Liver (tissue), 8 donors: ENCODE measurements at regions not wholly inside any gene's neighbourhood (a gene's known extent, or its start where the extent isn't known, plus 50 kb on each side); places are given as distances from the start of the nearest gene placed in this dataset.

Experiments
- DNase-seq: peaks from one replicate; pipeline ENCODE4 v3.0.0-alpha.2; 2017; ENCODE audit warnings: low spot score
- H3K27ac ChIP-seq, 2 donors: one replicate each; pipeline ENCODE4 v1.7.0; 2013; ENCODE audit warnings: inconsistent platforms in 2 of 2, low read length in 2 of 2, control low read depth in 1 of 2, low read depth in 1 of 2, mild to moderate bottlenecking in 1 of 2
- H3K27me3 ChIP-seq, 4 donors: one replicate each; pipeline versions ENCODE4 v1.6.1 to v1.7.0; 2013; ENCODE audit warnings: low read length in 3 of 4, inconsistent platforms in 1 of 4, mild to moderate bottlenecking in 1 of 4, moderate library complexity in 1 of 4; ENCODE audit not compliant: control insufficient read depth in 4 of 4, insufficient read depth in 4 of 4
- H3K36me3 ChIP-seq, 4 donors: one replicate each; pipeline versions ENCODE4 v1.6.1 to v1.7.0; 2013; ENCODE audit warnings: low read length in 3 of 4, mild to moderate bottlenecking in 3 of 4, low read depth in 1 of 4, moderate library complexity in 1 of 4; ENCODE audit not compliant: control insufficient read depth in 4 of 4, insufficient read depth in 3 of 4
- H3K4me1 ChIP-seq, 4 donors: one replicate each; pipeline versions ENCODE4 v1.6.1 to v1.7.0; 2013; ENCODE audit warnings: low read length in 3 of 4, mild to moderate bottlenecking in 3 of 4, moderate library complexity in 1 of 4; ENCODE audit not compliant: control insufficient read depth in 4 of 4, insufficient read depth in 4 of 4
- H3K4me3 ChIP-seq, 3 donors: one replicate each; pipeline versions ENCODE4 v1.6.1 to v1.7.0; 2013; ENCODE audit warnings: low read length in 3 of 3, control low read depth in 1 of 3, low read depth in 1 of 3, mild to moderate bottlenecking in 1 of 3
- H3K9ac ChIP-seq, 2 donors: one replicate each; pipeline ENCODE4 v1.7.0; 2013; ENCODE audit warnings: low read length in 2 of 2, mild to moderate bottlenecking in 2 of 2, moderate library complexity in 2 of 2, control low read depth in 1 of 2, low read depth in 1 of 2
- H3K9me3 ChIP-seq, 4 donors: one replicate each; pipeline versions ENCODE4 v1.6.1 to v1.7.0; 2013; ENCODE audit warnings: low read length in 3 of 4; ENCODE audit not compliant: control insufficient read depth in 4 of 4
- ATF3 ChIP-seq: IDR thresholded peaks from 2 replicates; pipeline ENCODE4 v1.6.1; 2016; ENCODE audit warnings: antibody characterized with exemption
- EGR1 ChIP-seq, 2 donors: IDR thresholded peaks; 2 replicates each; pipeline ENCODE4 v1.6.1; 2016 to 2018; ENCODE audit warnings: antibody characterized with exemption in 2 of 2, low read depth in 2 of 2
- FOXA1 ChIP-seq: IDR thresholded peaks from 2 replicates; pipeline ENCODE4 v1.6.1; 2016; ENCODE audit warnings: antibody characterized with exemption
- FOXA2 ChIP-seq: IDR thresholded peaks from 2 replicates; pipeline ENCODE4 v1.6.1; 2016; ENCODE audit warnings: antibody characterized with exemption
- GABPA ChIP-seq, 2 donors: IDR thresholded peaks in 1 of 2; conservative IDR thresholded peaks in 1 of 2; 2 replicates each; pipeline ENCODE4 v1.6.1; 2016; ENCODE audit warnings: antibody characterized with exemption in 2 of 2, mild to moderate bottlenecking in 1 of 2, moderate library complexity in 1 of 2
- HNF4A ChIP-seq, 2 donors: conservative IDR thresholded peaks; 2 replicates each; pipeline ENCODE4 v1.6.1; 2016; ENCODE audit warnings: antibody characterized with exemption in 2 of 2, mild to moderate bottlenecking in 2 of 2
- HNF4G ChIP-seq: IDR thresholded peaks from 2 replicates; pipeline ENCODE4 v1.6.1; 2016; ENCODE audit warnings: antibody characterized with exemption
- JUND ChIP-seq, 2 donors: IDR thresholded peaks; 2 replicates each; pipeline ENCODE4 v1.6.1; 2016; ENCODE audit warnings: antibody characterized with exemption in 2 of 2
- NR2F2 ChIP-seq: IDR thresholded peaks from 2 replicates; pipeline ENCODE4 v1.6.1; 2016; ENCODE audit warnings: antibody characterized with exemption
- RAD21 ChIP-seq, 2 donors: IDR thresholded peaks; 2 replicates each; pipeline ENCODE4 v1.6.1; 2016; ENCODE audit warnings: antibody characterized with exemption in 2 of 2, mild to moderate bottlenecking in 2 of 2
- SP1 ChIP-seq: IDR thresholded peaks from 2 replicates; pipeline ENCODE4 v1.6.1; 2018; ENCODE audit warnings: antibody characterized with exemption, mild to moderate bottlenecking
- TAF1 ChIP-seq: conservative IDR thresholded peaks from 2 replicates; pipeline ENCODE4 v1.6.1; 2016; ENCODE audit warnings: antibody characterized with exemption, mild to moderate bottlenecking
- YY1 ChIP-seq: IDR thresholded peaks from 2 replicates; pipeline ENCODE4 v1.6.1; 2016; ENCODE audit warnings: antibody characterized with exemption, mild to moderate bottlenecking
- ZBTB33 ChIP-seq: IDR thresholded peaks from 2 replicates; pipeline ENCODE4 v1.6.1; 2016; ENCODE audit warnings: antibody characterized with exemption
- WGBS: extraction: QIAGEN DNeasy Blood & Tissue Kit; methylation state at CpG from one replicate; pipeline ENCODE4 v1.1.7; 2013; 5-methylcytosine and 5-hydroxymethylcytosine counted together
- TF ChIP-seq, protein P1 (sequence below): fragments of 150-350 bp; IDR thresholded peaks from 2 replicates; pipeline ENCODE4 v1.5.1; 2017; ENCODE audit warnings: improper control_type of control experiment, low read depth, low read length; ENCODE audit not compliant: missing input control
- TF ChIP-seq, protein P2 (sequence below): IDR thresholded peaks from 2 replicates; pipeline ENCODE4 v1.6.1; 2016; ENCODE audit warnings: antibody characterized with exemption
- donor health status: healthy.
- donor health status: healthy.
- donor health status: healthy.
- donor health status: healthy.
- donor health status: healthy.

- Histone ChIP-seq H3K9ac (no peak overlapping the region), H3K27me3 (no peaks in the 10 kb centered on the region), H3K4me1 (no peaks in the 10 kb centered on the region), H3K9me3 (no peaks in the 10 kb centered on the region), H3K27ac (no peak overlapping the region), H3K36me3 (no peaks in the 10 kb centered on the region), H3K4me3 (no peak overlapping the region)
- no peak for TF ChIP-seq FOXA2
- no peak for DNase-seq
- WGBS, result 82% methylated on average over 1 of the region's 1 CpG
Measured at GRCh38 chr10:64115471-64115870, 594.3 kb downstream of the REEP3 start.

- TF ChIP-seq, protein P1, sequence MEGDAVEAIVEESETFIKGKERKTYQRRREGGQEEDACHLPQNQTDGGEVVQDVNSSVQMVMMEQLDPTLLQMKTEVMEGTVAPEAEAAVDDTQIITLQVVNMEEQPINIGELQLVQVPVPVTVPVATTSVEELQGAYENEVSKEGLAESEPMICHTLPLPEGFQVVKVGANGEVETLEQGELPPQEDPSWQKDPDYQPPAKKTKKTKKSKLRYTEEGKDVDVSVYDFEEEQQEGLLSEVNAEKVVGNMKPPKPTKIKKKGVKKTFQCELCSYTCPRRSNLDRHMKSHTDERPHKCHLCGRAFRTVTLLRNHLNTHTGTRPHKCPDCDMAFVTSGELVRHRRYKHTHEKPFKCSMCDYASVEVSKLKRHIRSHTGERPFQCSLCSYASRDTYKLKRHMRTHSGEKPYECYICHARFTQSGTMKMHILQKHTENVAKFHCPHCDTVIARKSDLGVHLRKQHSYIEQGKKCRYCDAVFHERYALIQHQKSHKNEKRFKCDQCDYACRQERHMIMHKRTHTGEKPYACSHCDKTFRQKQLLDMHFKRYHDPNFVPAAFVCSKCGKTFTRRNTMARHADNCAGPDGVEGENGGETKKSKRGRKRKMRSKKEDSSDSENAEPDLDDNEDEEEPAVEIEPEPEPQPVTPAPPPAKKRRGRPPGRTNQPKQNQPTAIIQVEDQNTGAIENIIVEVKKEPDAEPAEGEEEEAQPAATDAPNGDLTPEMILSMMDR, result peak; percentile 47
- no peak for TF ChIP-seq FOXA2
- peak; percentile 74 to 81 for TF ChIP-seq RAD21 (IDR thresholded peaks at IDR 0.05)
- TF ChIP-seq HNF4A (conservative IDR thresholded peaks at IDR 0.05), result no peak
- H3K4me1 ChIP-seq, result no peaks in the 10 kb centered on the region
- H3K27me3 ChIP-seq, result no peaks in the 10 kb centered on the region
- no peak overlapping the region for H3K9ac ChIP-seq
- WGBS, result 60% methylated on average over 4 of the region's 4 CpGs
- no peaks in the 10 kb centered on the region for H3K36me3 ChIP-seq
- no peak overlapping the region for H3K4me3 ChIP-seq
- H3K9me3 ChIP-seq, result no peaks in the 10 kb centered on the region
- DNase-seq, result no peak
- no peak overlapping the region for H3K27ac ChIP-seq
Measured at GRCh38 chr10:64115908-64116643, 594.9 kb downstream of the REEP3 start.

- Histone ChIP-seq H3K9me3 (no peaks in the 10 kb centered on the region), H3K27me3 (no peaks in the 10 kb centered on the region), H3K4me3 (no peak overlapping the region), H3K27ac (no peak overlapping the region), H3K9ac (no peak overlapping the region), H3K36me3 (no peaks in the 10 kb centered on the region), H3K4me1 (no peaks in the 10 kb centered on the region)
- DNase-seq, result no peak
- 78% methylated on average over 1 of the region's 1 CpG for WGBS
- no peak for TF ChIP-seq TAF1
- TF ChIP-seq, protein P1, result no peak
- TF ChIP-seq FOXA1, result no peak
- no peak for TF ChIP-seq FOXA2
- no peak for TF ChIP-seq JUND (IDR thresholded peaks at IDR 0.05)
- TF ChIP-seq EGR1 (IDR thresholded peaks at IDR 0.05; ENCODE audit: low read depth in 2 of 2), result no peak
- TF ChIP-seq GABPA (IDR thresholded peaks at IDR 0.05 in 1 of 2, conservative IDR thresholded peaks at IDR 0.05 in 1 of 2), result no peak
- TF ChIP-seq ZBTB33, result no peak
- no peak for TF ChIP-seq HNF4G
- no peak for TF ChIP-seq SP1
- TF ChIP-seq, protein P2, sequence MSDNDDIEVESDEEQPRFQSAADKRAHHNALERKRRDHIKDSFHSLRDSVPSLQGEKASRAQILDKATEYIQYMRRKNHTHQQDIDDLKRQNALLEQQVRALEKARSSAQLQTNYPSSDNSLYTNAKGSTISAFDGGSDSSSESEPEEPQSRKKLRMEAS, result no peak
- no peak for TF ChIP-seq YY1
- TF ChIP-seq ATF3, result no peak
- TF ChIP-seq NR2F2, result no peak
- TF ChIP-seq RAD21 (IDR thresholded peaks at IDR 0.05), result no peak
- no peak for TF ChIP-seq HNF4A (conservative IDR thresholded peaks at IDR 0.05)
Measured at GRCh38 chr10:64116707-64117106, 595.5 kb downstream of the REEP3 start.
